HG03066 (cell line): ENCODE measurements at regions not wholly inside any gene's neighbourhood (a gene's known extent, or its start where the extent isn't known, plus 50 kb on each side); places are given as distances from the start of the nearest gene placed in this dataset.
"Not testable (repeated sequence)": the region's sequence is repeated elsewhere in the genome, so short reads cannot be mapped to it uniquely, and the experiment has no call there.

Experiments used
- ATAC-seq: cut with Tn5 transposase; IDR thresholded peaks from one replicate; pipeline ENCODE4 v1.9.1; 2021; ENCODE audit warnings: low read depth; ENCODE audit not compliant: unreplicated experiment

- ATAC-seq = no peak
Observed at GRCh38 chr13:43946281-43946680, 66.6 kb downstream of the LACC1 start.

- no peak for ATAC-seq
Observed at GRCh38 chr13:43947897-43948458, 68.3 kb downstream of the LACC1 start.

- ATAC-seq = no peak
Observed at GRCh38 chr13:43953370-43953769, 73.7 kb downstream of the LACC1 start.

GRCh38 chr13:43956975-43957374 is 77.3 kb downstream of the LACC1 start:
- not testable (repeated sequence) for ATAC-seq

GRCh38 chr13:43959291-43959690 is 79.6 kb downstream of the LACC1 start:
- ATAC-seq = no peak

GRCh38 chr13:43961909-43962308 is 82.2 kb downstream of the LACC1 start:
- ATAC-seq = no peak

- no peak for ATAC-seq
Observed at GRCh38 chr13:43963726-43964125, 84.0 kb downstream of the LACC1 start.

- no peak for ATAC-seq
Observed at GRCh38 chr13:43964698-43965458, 85.2 kb downstream of the LACC1 start.

GRCh38 chr13:43965459-43965845 is 85.7 kb downstream of the LACC1 start:
- no peak for ATAC-seq

GRCh38 chr13:43968251-43968942 is 88.7 kb downstream of the LACC1 start:
- not testable (repeated sequence) for ATAC-seq

- not testable (repeated sequence) for ATAC-seq
Observed at GRCh38 chr13:43968943-43969690, 89.4 kb downstream of the LACC1 start.

- not testable (repeated sequence) for ATAC-seq
Observed at GRCh38 chr13:43969919-43970318, 90.2 kb downstream of the LACC1 start.

- ATAC-seq = not testable (repeated sequence)
Observed at GRCh38 chr13:43970520-43971242, 91.0 kb downstream of the LACC1 start.

GRCh38 chr13:43971324-43971723 is 91.6 kb downstream of the LACC1 start:
- ATAC-seq = not testable (repeated sequence)

GRCh38 chr13:43977911-43978310 is 98.2 kb downstream of the LACC1 start:
- ATAC-seq = no peak

- ATAC-seq = no peak
Observed at GRCh38 chr13:43978688-43979087, 99.0 kb downstream of the LACC1 start.

GRCh38 chr13:43979492-43979891 is 99.8 kb downstream of the LACC1 start:
- no peak for ATAC-seq

- ATAC-seq = no peak
Observed at GRCh38 chr13:43980587-43980986, 100.9 kb downstream of the LACC1 start.

- ATAC-seq = no peak
Observed at GRCh38 chr13:43981091-43981490, 101.4 kb downstream of the LACC1 start.
